B cell (primary cell): ENCODE measurements at regions not wholly inside any gene's neighbourhood (a gene's known extent, or its start where the extent isn't known, plus 50 kb on each side); places are given as distances from the start of the nearest gene placed in this dataset.

ENCODE experiments used
- EZH2 ChIP-seq: IDR thresholded peaks from 2 replicates; pipeline ENCODE4 v1.6.1; 2012; ENCODE audit warnings: borderline replicate concordance, low read depth, mild to moderate bottlenecking, moderate library complexity, low read length; ENCODE audit not compliant: insufficient read depth, poor library complexity, severe bottlenecking
- TF ChIP-seq, protein P1 (sequence below): fragments of 200-600 bp; IDR thresholded peaks from one replicate; pipeline ENCODE4 v1.8.0; 2022; ENCODE audit warnings: antibody characterized with exemption, mild to moderate bottlenecking

GRCh38 chr10:124329941-124330340, 88.8 kb downstream of the OAT start:
- TF ChIP-seq, protein P1, sequence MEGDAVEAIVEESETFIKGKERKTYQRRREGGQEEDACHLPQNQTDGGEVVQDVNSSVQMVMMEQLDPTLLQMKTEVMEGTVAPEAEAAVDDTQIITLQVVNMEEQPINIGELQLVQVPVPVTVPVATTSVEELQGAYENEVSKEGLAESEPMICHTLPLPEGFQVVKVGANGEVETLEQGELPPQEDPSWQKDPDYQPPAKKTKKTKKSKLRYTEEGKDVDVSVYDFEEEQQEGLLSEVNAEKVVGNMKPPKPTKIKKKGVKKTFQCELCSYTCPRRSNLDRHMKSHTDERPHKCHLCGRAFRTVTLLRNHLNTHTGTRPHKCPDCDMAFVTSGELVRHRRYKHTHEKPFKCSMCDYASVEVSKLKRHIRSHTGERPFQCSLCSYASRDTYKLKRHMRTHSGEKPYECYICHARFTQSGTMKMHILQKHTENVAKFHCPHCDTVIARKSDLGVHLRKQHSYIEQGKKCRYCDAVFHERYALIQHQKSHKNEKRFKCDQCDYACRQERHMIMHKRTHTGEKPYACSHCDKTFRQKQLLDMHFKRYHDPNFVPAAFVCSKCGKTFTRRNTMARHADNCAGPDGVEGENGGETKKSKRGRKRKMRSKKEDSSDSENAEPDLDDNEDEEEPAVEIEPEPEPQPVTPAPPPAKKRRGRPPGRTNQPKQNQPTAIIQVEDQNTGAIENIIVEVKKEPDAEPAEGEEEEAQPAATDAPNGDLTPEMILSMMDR: no peak
- no peak for TF ChIP-seq EZH2
